DND-41 (cell line): ENCODE measurements at regions not wholly inside any gene's neighbourhood (a gene's known extent, or its start where the extent isn't known, plus 50 kb on each side); places are given as distances from the start of the nearest gene placed in this dataset.

Source experiments
- EZH2 ChIP-seq: IDR thresholded peaks from 3 replicates; pipeline ENCODE4 v1.6.1; 2012; ENCODE audit warnings: borderline replicate concordance, low read depth, mild to moderate bottlenecking, moderate library complexity, low read length, inconsistent platforms; ENCODE audit not compliant: severe bottlenecking
- TF ChIP-seq, protein P1 (sequence below): IDR thresholded peaks from 2 replicates; pipeline ENCODE4 v1.5.1; 2012; ENCODE audit warnings: borderline replicate concordance, low read length, moderate library complexity, mild to moderate bottlenecking; ENCODE audit not compliant: poor library complexity, severe bottlenecking; ENCODE audit errors: extremely low read depth

DNA sequence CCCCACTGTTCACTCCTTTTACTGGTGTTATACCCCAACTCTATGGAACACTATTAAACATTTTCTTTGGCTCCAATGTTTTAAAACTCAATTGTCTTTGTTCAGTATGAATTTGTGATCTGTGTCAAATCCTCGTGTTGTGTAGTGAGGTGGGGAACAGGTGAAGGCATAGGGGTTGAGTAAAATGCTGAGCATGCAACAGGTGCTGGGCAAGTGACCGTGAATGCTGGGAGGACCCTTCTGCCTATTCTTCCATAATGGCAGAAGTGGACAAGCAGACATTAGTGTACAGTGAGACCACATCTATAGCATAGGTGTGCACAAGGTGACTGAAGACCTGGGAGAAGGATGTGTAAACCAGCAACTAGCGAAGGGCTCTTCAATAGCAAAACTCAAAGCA is 1188.0 kb downstream of the UQCRFS1 start:
- TF ChIP-seq, protein P1, sequence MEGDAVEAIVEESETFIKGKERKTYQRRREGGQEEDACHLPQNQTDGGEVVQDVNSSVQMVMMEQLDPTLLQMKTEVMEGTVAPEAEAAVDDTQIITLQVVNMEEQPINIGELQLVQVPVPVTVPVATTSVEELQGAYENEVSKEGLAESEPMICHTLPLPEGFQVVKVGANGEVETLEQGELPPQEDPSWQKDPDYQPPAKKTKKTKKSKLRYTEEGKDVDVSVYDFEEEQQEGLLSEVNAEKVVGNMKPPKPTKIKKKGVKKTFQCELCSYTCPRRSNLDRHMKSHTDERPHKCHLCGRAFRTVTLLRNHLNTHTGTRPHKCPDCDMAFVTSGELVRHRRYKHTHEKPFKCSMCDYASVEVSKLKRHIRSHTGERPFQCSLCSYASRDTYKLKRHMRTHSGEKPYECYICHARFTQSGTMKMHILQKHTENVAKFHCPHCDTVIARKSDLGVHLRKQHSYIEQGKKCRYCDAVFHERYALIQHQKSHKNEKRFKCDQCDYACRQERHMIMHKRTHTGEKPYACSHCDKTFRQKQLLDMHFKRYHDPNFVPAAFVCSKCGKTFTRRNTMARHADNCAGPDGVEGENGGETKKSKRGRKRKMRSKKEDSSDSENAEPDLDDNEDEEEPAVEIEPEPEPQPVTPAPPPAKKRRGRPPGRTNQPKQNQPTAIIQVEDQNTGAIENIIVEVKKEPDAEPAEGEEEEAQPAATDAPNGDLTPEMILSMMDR: no peak
- no peak for TF ChIP-seq EZH2
